OCI-LY7 (cell line): ENCODE measurements at regions not wholly inside any gene's neighbourhood (a gene's known extent, or its start where the extent isn't known, plus 50 kb on each side); places are given as distances from the start of the nearest gene placed in this dataset.

ENCODE experiments used
- BruUV-seq: library from RNA; stranded (reverse); fragments of 400-500 nt; replicated peaks from 2 replicates; lab custom pipeline; 2021; lab: Mats Ljungman, UMichigan
- CTCF ChIA-PET: fragments of 300-600 bp; sonication (Branson Sonifier 250); formaldehyde crosslinking; loops from one replicate; lab custom pipeline; 2022; ENCODE audit warnings: antibody characterized with exemption; ENCODE audit not compliant: unreplicated experiment; lab: Charles Lee
- POLR2A ChIA-PET: fragments of 300-600 bp; sonication (Branson Sonifier 250); formaldehyde crosslinking; loops from one replicate; lab custom pipeline; 2022; ENCODE audit warnings: antibody characterized with exemption; lab: Charles Lee
- DNase-seq: peaks from one replicate; pipeline ENCODE4 v3.0.0-alpha.2; 2015; ENCODE audit warnings: low spot score
- H2AFZ ChIP-seq: fragments of 200-600 bp; sonication (generic), shearing (Covaris generic); 2 replicates; pipeline ENCODE4 v1.6.1; 2014; ENCODE audit warnings: mild to moderate bottlenecking, antibody characterized with exemption, low read length, moderate library complexity
- H3K27ac ChIP-seq: fragments of 200-600 bp; sonication (generic); 2 replicates; pipeline ENCODE4 v1.5.1; 2014; ENCODE audit warnings: mixed run types, low read depth, mild to moderate bottlenecking, moderate library complexity, low read length, inconsistent platforms; ENCODE audit not compliant: poor library complexity, severe bottlenecking
- H3K36me3 ChIP-seq: fragments of 200-600 bp; sonication (generic); 2 replicates; pipeline ENCODE4 v1.6.1; 2014; ENCODE audit warnings: mild to moderate bottlenecking, antibody characterized with exemption, low read length, moderate library complexity, mixed read lengths; ENCODE audit not compliant: insufficient read depth
- H3K4me1 ChIP-seq: fragments of 200-600 bp; sonication (generic); 2 replicates; pipeline ENCODE4 v1.5.1; 2014; ENCODE audit warnings: mild to moderate bottlenecking, low read length; ENCODE audit not compliant: insufficient read depth, poor library complexity, severe bottlenecking
- H3K4me2 ChIP-seq: fragments of 200-600 bp; sonication (generic); 2 replicates; pipeline ENCODE4 v1.6.1; 2014; ENCODE audit warnings: mild to moderate bottlenecking, low read length
- H3K4me3 ChIP-seq: fragments of 200-600 bp; sonication (generic); 2 replicates; pipeline ENCODE4 v1.5.1; 2014; ENCODE audit warnings: mild to moderate bottlenecking, low read depth, low read length; ENCODE audit not compliant: poor library complexity, severe bottlenecking
- H3K79me2 ChIP-seq: fragments of 200-600 bp; sonication (generic); 2 replicates; pipeline ENCODE4 v1.6.1; 2016; ENCODE audit warnings: low read depth, mild to moderate bottlenecking, low read length, moderate library complexity, mixed read lengths; ENCODE audit not compliant: insufficient read depth
- H3K9me2 ChIP-seq: fragments of 200-600 bp; sonication (generic); 2 replicates; pipeline ENCODE4 v1.6.1; 2016; ENCODE audit warnings: mild to moderate bottlenecking, low read length, mixed read lengths; ENCODE audit not compliant: insufficient read depth
- H3K9me3 ChIP-seq: fragments of 200-600 bp; sonication (generic); 2 replicates; pipeline ENCODE4 v1.6.1; 2014; ENCODE audit warnings: mild to moderate bottlenecking, mixed run types, low read length, mixed read lengths
- H4K20me1 ChIP-seq: fragments of 200-600 bp; sonication (generic); 2 replicates; pipeline ENCODE4 v1.6.1; 2014; ENCODE audit warnings: mild to moderate bottlenecking, antibody characterized with exemption, low read length, moderate library complexity, mixed read lengths; ENCODE audit not compliant: insufficient read depth
- CTCF ChIP-seq: fragments of 200-600 bp; sonication (generic); conservative IDR thresholded peaks from 2 replicates; pipeline ENCODE4 v1.5.1; 2014; ENCODE audit warnings: mild to moderate bottlenecking, antibody characterized with exemption, low read length, moderate library complexity, mixed read lengths
- EZH2phosphoT487 ChIP-seq: fragments of 200-600 bp; sonication (generic); IDR thresholded peaks from 2 replicates; pipeline ENCODE4 v1.6.1; 2018; ENCODE audit warnings: low read depth, borderline replicate concordance, mild to moderate bottlenecking, mixed run types, antibody characterized with exemption, low read length, moderate library complexity, mixed read lengths
- intact Hi-C: fragments of 100-400 bp; cut with micrococcal nuclease; formaldehyde crosslinking; loops from one replicate; pipeline ENCODE4 v1.10.0; 2022; ENCODE audit not compliant: unreplicated experiment

GRCh38 chr16:22970209-22970865 is 156.4 kb downstream of the HS3ST2 start:
- no peaks in the 10 kb centered on the region for H3K79me2 ChIP-seq
- no peaks in the 10 kb centered on the region for H3K4me1 ChIP-seq
- no peak for TF ChIP-seq EZH2phosphoT487
- no peak for TF ChIP-seq CTCF
- no peaks in the 10 kb centered on the region for H4K20me1 ChIP-seq
- no TSS peak for BruUV-seq
- ChIA-PET POLR2A (interaction anchor here (0.5 to 1.1 kb wide), 2 partner anchors 115 to 244 kb away, joined by 3 read pairs; no protein-coding TSS in a partner anchor), CTCF (no interaction called here)
- H3K4me2 ChIP-seq = no peak overlapping the region
- H3K9me2 ChIP-seq = no peaks in the 10 kb centered on the region
- H3K9me3 ChIP-seq = no peaks in the 10 kb centered on the region
- DNase-seq = no peak
- no peak overlapping the region for H3K27ac ChIP-seq
- intact Hi-C loops = no loop called here
- no peaks in the 10 kb centered on the region for H3K36me3 ChIP-seq
- no peak overlapping the region for H2AFZ ChIP-seq
- H3K4me3 ChIP-seq = no peak overlapping the region

- BruUV-seq = no TSS peak
- Histone ChIP-seq H3K4me3 (no peak overlapping the region), H3K4me1 (no peaks in the 10 kb centered on the region), H3K9me2 (no peaks in the 10 kb centered on the region), H2AFZ (no peak overlapping the region), H3K27ac (no peak overlapping the region), H3K4me2 (no peak overlapping the region), H3K79me2 (no peaks in the 10 kb centered on the region), H3K36me3 (no peaks in the 10 kb centered on the region), H3K9me3 (no peaks in the 10 kb centered on the region), H4K20me1 (no peaks in the 10 kb centered on the region)
- intact Hi-C loops = no loop called here
- ChIA-PET POLR2A (no interaction called here), CTCF (no interaction called here)
- DNase-seq = no peak
- TF ChIP-seq EZH2phosphoT487 = no peak
- no peak for TF ChIP-seq CTCF
These were observed 155.6 kb downstream of the HS3ST2 start for GRCh38 chr16:22969567-22969966.

- intact Hi-C loops = no loop called here
- Histone ChIP-seq H3K27ac (no peak overlapping the region), H3K4me2 (no peak overlapping the region), H4K20me1 (no peaks in the 10 kb centered on the region), H3K79me2 (no peaks in the 10 kb centered on the region), H3K4me1 (no peaks in the 10 kb centered on the region), H3K4me3 (no peak overlapping the region), H3K9me2 (no peaks in the 10 kb centered on the region), H2AFZ (no peak overlapping the region), H3K9me3 (no peaks in the 10 kb centered on the region), H3K36me3 (no peaks in the 10 kb centered on the region)
- BruUV-seq = no TSS peak
- no peak for TF ChIP-seq CTCF
- no peak for TF ChIP-seq EZH2phosphoT487
- DNase-seq = no peak
- CTCF ChIA-PET = no interaction called here
- POLR2A ChIA-PET = no interaction called here
These were observed 155.0 kb downstream of the HS3ST2 start for GRCh38 chr16:22968931-22969330.
